ENCODE measurements at regions not wholly inside any gene's neighbourhood (a gene's known extent, or its start where the extent isn't known, plus 50 kb on each side); places are given as distances from the start of the nearest gene placed in this dataset.

DNA sequence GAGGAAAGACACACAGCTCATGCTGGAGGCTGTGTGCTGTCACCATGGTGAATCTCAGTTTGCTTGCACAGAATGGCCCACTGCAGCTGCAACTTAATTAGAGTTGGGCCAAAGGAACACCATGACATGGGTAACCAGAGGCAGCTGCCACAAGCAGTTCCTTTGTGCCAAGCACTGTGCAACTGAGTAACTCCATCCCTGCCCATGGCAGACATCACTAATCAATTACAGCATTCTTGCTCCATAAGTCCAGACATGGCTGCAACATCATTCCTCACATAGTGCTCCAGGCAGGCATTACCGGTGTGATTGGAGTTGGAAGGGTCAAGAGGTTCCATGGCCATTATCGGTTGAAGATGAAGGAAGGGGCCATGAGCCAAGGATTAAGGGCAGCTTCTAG lies 207.0 kb downstream of the RBM19 start:
- TF ChIP-seq, protein P1, sequence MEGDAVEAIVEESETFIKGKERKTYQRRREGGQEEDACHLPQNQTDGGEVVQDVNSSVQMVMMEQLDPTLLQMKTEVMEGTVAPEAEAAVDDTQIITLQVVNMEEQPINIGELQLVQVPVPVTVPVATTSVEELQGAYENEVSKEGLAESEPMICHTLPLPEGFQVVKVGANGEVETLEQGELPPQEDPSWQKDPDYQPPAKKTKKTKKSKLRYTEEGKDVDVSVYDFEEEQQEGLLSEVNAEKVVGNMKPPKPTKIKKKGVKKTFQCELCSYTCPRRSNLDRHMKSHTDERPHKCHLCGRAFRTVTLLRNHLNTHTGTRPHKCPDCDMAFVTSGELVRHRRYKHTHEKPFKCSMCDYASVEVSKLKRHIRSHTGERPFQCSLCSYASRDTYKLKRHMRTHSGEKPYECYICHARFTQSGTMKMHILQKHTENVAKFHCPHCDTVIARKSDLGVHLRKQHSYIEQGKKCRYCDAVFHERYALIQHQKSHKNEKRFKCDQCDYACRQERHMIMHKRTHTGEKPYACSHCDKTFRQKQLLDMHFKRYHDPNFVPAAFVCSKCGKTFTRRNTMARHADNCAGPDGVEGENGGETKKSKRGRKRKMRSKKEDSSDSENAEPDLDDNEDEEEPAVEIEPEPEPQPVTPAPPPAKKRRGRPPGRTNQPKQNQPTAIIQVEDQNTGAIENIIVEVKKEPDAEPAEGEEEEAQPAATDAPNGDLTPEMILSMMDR (IDR thresholded peaks at IDR 0.05) = no peak
- TF ChIP-seq POLR2A (IDR thresholded peaks at IDR 0.05) = no peak
